Astrocyte (in vitro differentiated cells and primary cell): ENCODE measurements at regions not wholly inside any gene's neighbourhood (a gene's known extent, or its start where the extent isn't known, plus 50 kb on each side); places are given as distances from the start of the nearest gene placed in this dataset.

Source experiments
- CTCF ChIP-seq: IDR thresholded peaks from 2 replicates; pipeline ENCODE4 v1.5.1; 2011; ENCODE audit warnings: low read depth, mild to moderate bottlenecking, inconsistent platforms, low read length, moderate library complexity; ENCODE audit not compliant: insufficient read depth
- EZH2 ChIP-seq: IDR thresholded peaks from 2 replicates; pipeline ENCODE4 v1.6.1; 2012; ENCODE audit warnings: mild to moderate bottlenecking, low read length, inconsistent platforms; ENCODE audit not compliant: insufficient read depth

- no peak for TF ChIP-seq CTCF
- TF ChIP-seq EZH2 = no peak
These were observed 671.8 kb upstream of the DIPK2B start for GRCh38 chrX:45872480-45872879.
